ENCODE measurements at regions not wholly inside any gene's neighbourhood (a gene's known extent, or its start where the extent isn't known, plus 50 kb on each side); places are given as distances from the start of the nearest gene placed in this dataset.
"Not testable (repeated sequence)": the region's sequence is repeated elsewhere in the genome, so short reads cannot be mapped to it uniquely, and the experiment has no call there.

- TF ChIP-seq, protein P1, sequence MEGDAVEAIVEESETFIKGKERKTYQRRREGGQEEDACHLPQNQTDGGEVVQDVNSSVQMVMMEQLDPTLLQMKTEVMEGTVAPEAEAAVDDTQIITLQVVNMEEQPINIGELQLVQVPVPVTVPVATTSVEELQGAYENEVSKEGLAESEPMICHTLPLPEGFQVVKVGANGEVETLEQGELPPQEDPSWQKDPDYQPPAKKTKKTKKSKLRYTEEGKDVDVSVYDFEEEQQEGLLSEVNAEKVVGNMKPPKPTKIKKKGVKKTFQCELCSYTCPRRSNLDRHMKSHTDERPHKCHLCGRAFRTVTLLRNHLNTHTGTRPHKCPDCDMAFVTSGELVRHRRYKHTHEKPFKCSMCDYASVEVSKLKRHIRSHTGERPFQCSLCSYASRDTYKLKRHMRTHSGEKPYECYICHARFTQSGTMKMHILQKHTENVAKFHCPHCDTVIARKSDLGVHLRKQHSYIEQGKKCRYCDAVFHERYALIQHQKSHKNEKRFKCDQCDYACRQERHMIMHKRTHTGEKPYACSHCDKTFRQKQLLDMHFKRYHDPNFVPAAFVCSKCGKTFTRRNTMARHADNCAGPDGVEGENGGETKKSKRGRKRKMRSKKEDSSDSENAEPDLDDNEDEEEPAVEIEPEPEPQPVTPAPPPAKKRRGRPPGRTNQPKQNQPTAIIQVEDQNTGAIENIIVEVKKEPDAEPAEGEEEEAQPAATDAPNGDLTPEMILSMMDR (conservative IDR thresholded peaks at IDR 0.05; ENCODE audit: low read depth, low read length): no peak
- H3K4me3 ChIP-seq (ENCODE audit: low read length): no peak overlapping the region
- no peak for DNase-seq (ENCODE audit: low read depth)
Observed at GRCh38 chr20:51280047-51280446, 257.1 kb upstream of the KCNG1 start.

GRCh38 chr20:51277961-51278360 lies 255.1 kb upstream of the KCNG1 start:
- TF ChIP-seq, protein P1 (conservative IDR thresholded peaks at IDR 0.05; ENCODE audit: low read depth, low read length): no peak
- H3K4me3 ChIP-seq (ENCODE audit: low read length): no peak overlapping the region
- no peak for DNase-seq (ENCODE audit: low read depth)

DNA sequence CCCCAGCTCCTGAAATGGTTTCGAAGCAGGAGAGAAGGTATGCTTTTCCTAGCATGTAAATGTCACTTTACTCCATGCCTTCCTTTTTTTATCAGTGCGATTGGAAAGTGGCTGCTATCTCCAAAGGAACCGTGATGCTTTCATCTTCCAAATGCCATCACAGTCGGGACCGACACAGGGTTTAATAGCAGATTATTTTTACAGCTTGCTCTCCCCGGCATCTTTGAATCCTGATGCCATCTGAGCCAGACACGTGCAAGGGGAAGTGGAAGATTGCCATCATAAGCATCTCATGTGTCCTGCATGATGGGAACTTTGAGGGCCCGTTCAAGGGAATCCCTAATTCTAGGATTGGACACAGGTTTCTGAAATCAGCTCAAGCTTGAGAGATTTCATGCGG lies 253.4 kb upstream of the KCNG1 start:
- DNase-seq (ENCODE audit: low read depth): no peak
- no peak overlapping the region for H3K4me3 ChIP-seq (ENCODE audit: low read length)
- TF ChIP-seq, protein P1 (conservative IDR thresholded peaks at IDR 0.05; ENCODE audit: low read depth, low read length): no peak

DNA sequence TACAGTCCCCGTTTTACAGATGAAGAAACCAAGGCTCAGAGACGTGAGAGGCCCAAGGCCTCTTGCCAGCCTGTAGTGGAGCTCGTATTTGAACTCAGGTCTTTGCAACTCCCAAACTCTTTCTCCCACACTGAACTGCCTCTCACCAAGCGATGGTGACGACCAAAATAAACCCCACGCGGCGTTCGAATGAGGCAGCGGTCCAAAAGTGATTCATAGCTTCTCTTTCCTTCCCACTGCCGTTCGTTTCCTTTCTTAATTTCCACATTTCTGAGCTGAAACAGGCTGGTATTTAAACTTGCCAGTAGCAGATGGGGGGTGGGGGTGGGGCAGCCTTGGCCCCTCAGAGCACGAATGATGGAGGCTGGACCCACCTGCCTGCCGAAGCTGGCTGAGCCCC lies 252.9 kb upstream of the KCNG1 start:
- no peak overlapping the region for H3K4me3 ChIP-seq (ENCODE audit: low read length)
- TF ChIP-seq, protein P1 (conservative IDR thresholded peaks at IDR 0.05; ENCODE audit: low read depth, low read length): no peak
- no peak for DNase-seq (ENCODE audit: low read depth)

- TF ChIP-seq, protein P1 (conservative IDR thresholded peaks at IDR 0.05; ENCODE audit: low read depth, low read length): no peak
- no peak for DNase-seq (ENCODE audit: low read depth)
- H3K4me3 ChIP-seq (ENCODE audit: low read length): no peak overlapping the region
Observed at GRCh38 chr20:51275181-51275580, 252.3 kb upstream of the KCNG1 start.

GRCh38 chr20:51272401-51272800 lies 249.5 kb upstream of the KCNG1 start:
- H3K4me3 ChIP-seq (ENCODE audit: low read length): no peak overlapping the region
- TF ChIP-seq, protein P1 (conservative IDR thresholded peaks at IDR 0.05; ENCODE audit: low read depth, low read length): no peak
- DNase-seq (ENCODE audit: low read depth): no peak

GRCh38 chr20:51271931-51272330 lies 249.0 kb upstream of the KCNG1 start:
- TF ChIP-seq, protein P1 (conservative IDR thresholded peaks at IDR 0.05; ENCODE audit: low read depth, low read length): no peak
- no peak overlapping the region for H3K4me3 ChIP-seq (ENCODE audit: low read length)
- no peak for DNase-seq (ENCODE audit: low read depth)

DNA sequence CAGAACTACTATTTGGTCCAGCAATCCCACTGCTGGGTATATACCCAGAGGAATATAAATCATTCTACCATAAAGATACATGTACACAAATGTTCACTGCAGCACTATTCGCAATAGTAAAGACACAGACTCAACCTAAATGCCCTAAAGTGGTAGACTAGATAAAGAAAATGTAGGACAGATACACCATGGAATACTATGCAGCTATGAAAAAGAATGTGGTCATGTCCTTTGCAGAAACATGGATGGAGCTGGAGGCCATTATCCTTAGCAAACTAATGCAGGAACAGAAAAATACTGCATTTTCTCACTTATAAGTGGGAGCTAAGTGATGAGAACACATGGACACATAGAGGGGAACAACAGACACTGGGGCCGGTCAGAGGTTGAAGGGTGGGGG lies 248.4 kb upstream of the KCNG1 start:
- not testable (repeated sequence) for H3K4me3 ChIP-seq (ENCODE audit: low read length)

More for the DNA sequence above, 248.4 kb upstream of the KCNG1 start:
- DNase-seq (ENCODE audit: low read depth): not testable (repeated sequence)

Data from retinal pigment epithelial cell (primary cell).